AG09309 (cell line): ENCODE measurements at regions not wholly inside any gene's neighbourhood (a gene's known extent, or its start where the extent isn't known, plus 50 kb on each side); places are given as distances from the start of the nearest gene placed in this dataset.

ENCODE experiments used
- DNase-seq: peaks from one replicate; pipeline ENCODE4 v3.0.0-alpha.2; 2010; ENCODE audit warnings: low read depth
- H3K4me3 ChIP-seq: 2 replicates; pipeline ENCODE4 v1.5.1; 2011; ENCODE audit warnings: mild to moderate bottlenecking, low read depth, low read length, moderate library complexity; ENCODE audit not compliant: control insufficient read depth
- CTCF ChIP-seq: IDR thresholded peaks from 2 replicates; pipeline ENCODE4 v1.5.1; 2011; ENCODE audit warnings: mild to moderate bottlenecking, low read depth, low read length, inconsistent platforms; ENCODE audit not compliant: insufficient read depth, control insufficient read depth; ENCODE audit errors: missing control alignments

GRCh38 chr2:216292886-216293301 lies 79.4 kb downstream of the MARCHF4 start:
- DNase-seq, result no peak
- no peak for TF ChIP-seq CTCF
- no peak overlapping the region for H3K4me3 ChIP-seq

- no peak for DNase-seq
- no peak for TF ChIP-seq CTCF
- H3K4me3 ChIP-seq, result no peak overlapping the region
Observed at GRCh38 chr2:216292475-216292874, 79.8 kb downstream of the MARCHF4 start.

GRCh38 chr2:216289470-216289869 lies 82.8 kb downstream of the MARCHF4 start:
- DNase-seq, result no peak
- no peak for TF ChIP-seq CTCF

GRCh38 chr2:216287251-216287650 lies 85.0 kb downstream of the MARCHF4 start:
- TF ChIP-seq CTCF, result no peak
- DNase-seq, result no peak
- no peak overlapping the region for H3K4me3 ChIP-seq

More at GRCh38 chr2:216289470-216289869, 82.8 kb downstream of the MARCHF4 start:
- no peak overlapping the region for H3K4me3 ChIP-seq

- no peak overlapping the region for H3K4me3 ChIP-seq
- no peak for DNase-seq
- no peak for TF ChIP-seq CTCF
Observed at GRCh38 chr2:216286616-216287231, 85.6 kb downstream of the MARCHF4 start.

GRCh38 chr2:216285701-216286100 lies 86.6 kb downstream of the MARCHF4 start:
- H3K4me3 ChIP-seq, result no peak overlapping the region
- no peak for DNase-seq
- TF ChIP-seq CTCF, result no peak
